Osteoblast (primary cell): ENCODE measurements at regions not wholly inside any gene's neighbourhood (a gene's known extent, or its start where the extent isn't known, plus 50 kb on each side); places are given as distances from the start of the nearest gene placed in this dataset.

Experiments used
- DNase-seq: peaks from one replicate; pipeline ENCODE4 v3.0.0; 2011; ENCODE audit warnings: low spot score, mixed read lengths; ENCODE audit not compliant: insufficient read length; ENCODE audit errors: missing footprints
- H2AFZ ChIP-seq: 2 replicates; pipeline ENCODE4 v1.6.0; 2011; ENCODE audit warnings: mild to moderate bottlenecking, low read length
- H3K27ac ChIP-seq: 2 replicates; pipeline ENCODE4 v1.5.1; 2011; ENCODE audit warnings: mild to moderate bottlenecking, low read depth, low read length, moderate library complexity
- H3K27me3 ChIP-seq: 2 replicates; pipeline ENCODE4 v1.6.0; 2012; ENCODE audit warnings: mild to moderate bottlenecking, control low read depth, inconsistent platforms, low read length, moderate library complexity; ENCODE audit not compliant: insufficient read depth
- H3K36me3 ChIP-seq: 2 replicates; pipeline ENCODE4 v1.5.1; 2011; ENCODE audit warnings: mild to moderate bottlenecking, low read length, control low read depth, moderate library complexity; ENCODE audit not compliant: insufficient read depth
- H3K4me1 ChIP-seq: 2 replicates; pipeline ENCODE4 v1.5.1; 2011; ENCODE audit warnings: mild to moderate bottlenecking, low read length, control low read depth, moderate library complexity; ENCODE audit not compliant: insufficient read depth
- H3K4me2 ChIP-seq: 2 replicates; pipeline ENCODE4 v1.6.0; 2011; ENCODE audit warnings: mild to moderate bottlenecking, low read length; ENCODE audit not compliant: insufficient read depth
- H3K4me3 ChIP-seq: fragments of 200-600 bp; sonication (generic); 3 replicates; pipeline ENCODE4 v1.5.1; 2012; ENCODE audit warnings: mild to moderate bottlenecking, low read length, inconsistent platforms; ENCODE audit not compliant: insufficient read depth
- H3K79me2 ChIP-seq: 2 replicates; pipeline ENCODE4 v1.6.0; 2012; ENCODE audit warnings: mild to moderate bottlenecking, low read length, control low read depth, inconsistent platforms; ENCODE audit not compliant: insufficient read depth
- H3K9me3 ChIP-seq: 2 replicates; pipeline ENCODE4 v1.5.1; 2011; ENCODE audit warnings: low read depth, low read length, control low read depth
- H4K20me1 ChIP-seq: 2 replicates; pipeline ENCODE4 v1.6.0; 2012; ENCODE audit warnings: mild to moderate bottlenecking, low read length, control low read depth; ENCODE audit not compliant: insufficient read depth
- TF ChIP-seq, protein P1 (sequence below): IDR thresholded peaks from 2 replicates; pipeline ENCODE4 v1.5.1; 2011; ENCODE audit warnings: mild to moderate bottlenecking, low read depth, low read length, moderate library complexity; ENCODE audit errors: extremely low read depth

DNA sequence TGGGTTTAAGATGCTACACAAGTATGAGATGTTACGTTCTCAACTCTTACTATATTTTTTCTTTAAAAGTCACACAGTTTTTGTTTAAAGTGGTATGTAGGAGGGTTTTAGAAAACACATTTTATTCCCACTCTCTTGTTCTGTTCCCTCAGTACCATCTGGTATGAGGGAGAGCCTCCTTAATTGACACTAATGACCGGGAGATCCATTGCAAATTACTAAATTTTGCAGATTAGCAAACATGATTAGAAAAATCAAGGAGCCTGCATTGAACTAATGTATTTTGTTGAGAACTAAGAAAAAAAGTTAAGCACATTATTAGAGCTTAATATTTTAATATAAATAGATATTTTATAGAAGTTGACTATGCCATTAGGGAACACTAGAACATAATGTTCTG is 87.3 kb upstream of the UNC5C start:
- H4K20me1 ChIP-seq, result no peaks in the 10 kb centered on the region
- H3K9me3 ChIP-seq, result no peaks in the 10 kb centered on the region
- no peaks in the 10 kb centered on the region for H3K4me1 ChIP-seq
- no peak overlapping the region for H2AFZ ChIP-seq
- TF ChIP-seq, protein P1, sequence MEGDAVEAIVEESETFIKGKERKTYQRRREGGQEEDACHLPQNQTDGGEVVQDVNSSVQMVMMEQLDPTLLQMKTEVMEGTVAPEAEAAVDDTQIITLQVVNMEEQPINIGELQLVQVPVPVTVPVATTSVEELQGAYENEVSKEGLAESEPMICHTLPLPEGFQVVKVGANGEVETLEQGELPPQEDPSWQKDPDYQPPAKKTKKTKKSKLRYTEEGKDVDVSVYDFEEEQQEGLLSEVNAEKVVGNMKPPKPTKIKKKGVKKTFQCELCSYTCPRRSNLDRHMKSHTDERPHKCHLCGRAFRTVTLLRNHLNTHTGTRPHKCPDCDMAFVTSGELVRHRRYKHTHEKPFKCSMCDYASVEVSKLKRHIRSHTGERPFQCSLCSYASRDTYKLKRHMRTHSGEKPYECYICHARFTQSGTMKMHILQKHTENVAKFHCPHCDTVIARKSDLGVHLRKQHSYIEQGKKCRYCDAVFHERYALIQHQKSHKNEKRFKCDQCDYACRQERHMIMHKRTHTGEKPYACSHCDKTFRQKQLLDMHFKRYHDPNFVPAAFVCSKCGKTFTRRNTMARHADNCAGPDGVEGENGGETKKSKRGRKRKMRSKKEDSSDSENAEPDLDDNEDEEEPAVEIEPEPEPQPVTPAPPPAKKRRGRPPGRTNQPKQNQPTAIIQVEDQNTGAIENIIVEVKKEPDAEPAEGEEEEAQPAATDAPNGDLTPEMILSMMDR, result no peak
- H3K36me3 ChIP-seq, result no peaks in the 10 kb centered on the region
- H3K4me2 ChIP-seq, result no peak overlapping the region
- no peak overlapping the region for H3K4me3 ChIP-seq
- no peaks in the 10 kb centered on the region for H3K79me2 ChIP-seq
- no peak overlapping the region for H3K27ac ChIP-seq
- H3K27me3 ChIP-seq, result no peaks in the 10 kb centered on the region
- no peak for DNase-seq

DNA sequence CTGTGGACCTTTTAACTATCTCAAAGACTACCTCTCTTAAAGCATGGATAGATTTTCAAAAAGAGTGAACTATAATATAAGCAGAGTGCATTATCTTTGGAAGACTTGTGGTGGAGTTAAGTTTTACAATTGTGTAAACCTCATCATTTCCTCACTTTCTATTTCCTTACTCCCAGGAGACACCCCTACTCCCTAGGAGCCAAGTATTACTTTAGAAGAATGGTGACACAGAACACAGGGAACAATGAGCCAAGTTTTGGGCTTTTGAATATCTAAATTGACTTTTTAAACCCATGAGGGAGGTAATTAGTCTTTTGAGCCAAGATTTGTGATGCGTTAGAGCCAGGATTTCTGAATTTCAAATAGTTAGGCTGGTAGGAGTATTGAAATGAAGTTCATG is 78.9 kb upstream of the UNC5C start:
- H4K20me1 ChIP-seq, result no peaks in the 10 kb centered on the region
- TF ChIP-seq, protein P1, result no peak
- H3K9me3 ChIP-seq, result no peaks in the 10 kb centered on the region
- no peak overlapping the region for H3K4me3 ChIP-seq
- no peaks in the 10 kb centered on the region for H3K36me3 ChIP-seq
- H3K27me3 ChIP-seq, result no peaks in the 10 kb centered on the region
- H3K27ac ChIP-seq, result no peak overlapping the region
- H2AFZ ChIP-seq, result no peak overlapping the region
- DNase-seq, result no peak
- no peaks in the 10 kb centered on the region for H3K79me2 ChIP-seq
- no peak overlapping the region for H3K4me2 ChIP-seq
- H3K4me1 ChIP-seq, result no peaks in the 10 kb centered on the region

DNA sequence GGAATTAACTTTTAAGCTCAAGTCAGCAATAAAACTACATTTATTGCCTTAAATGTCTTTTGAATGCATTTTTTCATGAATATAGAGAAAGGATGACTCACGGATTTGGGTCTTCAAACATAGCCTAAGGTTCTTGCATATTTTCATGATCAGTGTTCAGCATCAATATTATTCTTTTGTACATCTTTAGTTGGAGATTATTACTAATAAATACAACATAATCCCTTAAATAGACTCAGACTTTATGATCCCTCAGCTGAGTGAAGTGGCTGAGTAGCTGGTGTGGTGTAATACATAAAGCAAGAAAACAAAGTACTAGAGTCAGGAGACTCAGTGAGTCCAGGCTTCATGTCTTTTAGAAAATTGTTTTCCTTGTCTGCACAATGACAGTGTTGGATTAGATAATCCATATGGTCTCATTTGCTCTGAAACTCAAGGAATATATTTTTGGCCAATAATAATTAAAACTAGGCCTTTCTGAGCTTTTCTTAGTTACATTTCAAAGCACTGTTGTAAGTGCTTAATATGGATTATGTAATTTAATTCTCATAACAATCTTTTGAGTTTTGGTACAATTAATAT is 78.3 kb upstream of the UNC5C start:
- DNase-seq, result no peak
- TF ChIP-seq, protein P1, result no peak

DNA sequence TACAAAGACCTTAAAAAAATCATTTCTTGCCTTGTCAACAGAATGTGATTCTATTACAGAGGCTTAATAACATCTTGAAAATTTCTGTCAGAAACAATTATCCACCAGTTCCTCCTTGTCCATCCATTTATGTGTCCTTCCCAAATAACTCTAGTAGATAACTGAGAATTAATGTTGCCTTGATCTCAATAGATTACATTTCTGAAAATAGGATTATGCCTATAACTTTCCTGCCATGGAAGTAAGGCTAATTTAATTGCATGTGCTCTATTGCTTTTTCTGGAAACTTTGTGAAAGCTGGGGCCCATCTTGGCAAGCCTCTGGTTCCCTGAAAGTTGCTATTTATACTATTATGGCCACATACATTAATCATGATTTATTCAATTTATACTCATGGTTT is 76.2 kb upstream of the UNC5C start:
- TF ChIP-seq, protein P1, result no peak
- Histone ChIP-seq H3K4me3 (no peak overlapping the region), H4K20me1 (no peaks in the 10 kb centered on the region), H3K27me3 (no peaks in the 10 kb centered on the region), H3K4me2 (no peak overlapping the region), H3K79me2 (no peaks in the 10 kb centered on the region), H3K4me1 (no peaks in the 10 kb centered on the region), H3K36me3 (no peaks in the 10 kb centered on the region), H2AFZ (no peak overlapping the region), H3K27ac (no peak overlapping the region), H3K9me3 (no peaks in the 10 kb centered on the region)
- no peak for DNase-seq

More for the DNA sequence above, 78.3 kb upstream of the UNC5C start:
- H3K4me2 ChIP-seq, result no peak overlapping the region
- no peaks in the 10 kb centered on the region for H3K79me2 ChIP-seq
- H3K4me1 ChIP-seq, result no peaks in the 10 kb centered on the region
- H3K27me3 ChIP-seq, result no peaks in the 10 kb centered on the region
- no peaks in the 10 kb centered on the region for H3K36me3 ChIP-seq
- no peak overlapping the region for H3K27ac ChIP-seq
- no peak overlapping the region for H3K4me3 ChIP-seq
- no peaks in the 10 kb centered on the region for H4K20me1 ChIP-seq
- no peaks in the 10 kb centered on the region for H3K9me3 ChIP-seq
- no peak overlapping the region for H2AFZ ChIP-seq
